ENCODE measurements at regions not wholly inside any gene's neighbourhood (a gene's known extent, or its start where the extent isn't known, plus 50 kb on each side); places are given as distances from the start of the nearest gene placed in this dataset.

GRCh38 chr1:83718338-83718737 is 280.6 kb downstream of the TTLL7 start:
- DNase-seq, result no peak

- no peak for DNase-seq
Observed at GRCh38 chr1:83717785-83718184, 281.1 kb downstream of the TTLL7 start.

GRCh38 chr1:83716641-83717040 is 282.3 kb downstream of the TTLL7 start:
- DNase-seq, result no peak

GRCh38 chr1:83715550-83715949 is 283.4 kb downstream of the TTLL7 start:
- DNase-seq, result no peak

- DNase-seq, result no peak
Observed at GRCh38 chr1:83709662-83710061, 289.3 kb downstream of the TTLL7 start.

GRCh38 chr1:83706354-83706938 is 292.5 kb downstream of the TTLL7 start:
- DNase-seq, result no peak

GRCh38 chr1:83705091-83705490 is 293.8 kb downstream of the TTLL7 start:
- no peak for DNase-seq

GRCh38 chr1:83704350-83704749 is 294.6 kb downstream of the TTLL7 start:
- no peak for DNase-seq

- DNase-seq, result no peak
Observed at GRCh38 chr1:83702356-83702755, 296.6 kb downstream of the TTLL7 start.

- no peak for DNase-seq
Observed at GRCh38 chr1:83701355-83701754, 297.6 kb downstream of the TTLL7 start.

GRCh38 chr1:83698644-83699043 is 300.3 kb downstream of the TTLL7 start:
- DNase-seq, result no peak

GRCh38 chr1:83697961-83698360 is 301.0 kb downstream of the TTLL7 start:
- DNase-seq, result no peak

GRCh38 chr1:83697220-83697619 is 301.7 kb downstream of the TTLL7 start:
- no peak for DNase-seq

GRCh38 chr1:83694449-83694848 is 304.5 kb downstream of the TTLL7 start:
- no peak for DNase-seq

- no peak for DNase-seq
Observed at GRCh38 chr1:83693427-83694126, 305.4 kb downstream of the TTLL7 start.

GRCh38 chr1:83692524-83693381 is 306.2 kb downstream of the TTLL7 start:
- peak; percentile 7 for DNase-seq

GRCh38 chr1:83691953-83692500 is 306.9 kb downstream of the TTLL7 start:
- DNase-seq, result no peak

GRCh38 chr1:83689921-83690868 is 308.7 kb downstream of the TTLL7 start:
- DNase-seq, result no peak

- no peak for DNase-seq
Observed at GRCh38 chr1:83682132-83682531, 316.8 kb downstream of the TTLL7 start.

GRCh38 chr1:83676106-83676505 is 322.8 kb downstream of the TTLL7 start:
- no peak for DNase-seq

- no peak for DNase-seq
Observed at GRCh38 chr1:83673312-83673711, 325.6 kb downstream of the TTLL7 start.

GRCh38 chr1:83671586-83671985 is 327.3 kb downstream of the TTLL7 start:
- no peak for DNase-seq

All from occipital lobe (tissue), 1 donor.